ENCODE measurements at regions not wholly inside any gene's neighbourhood (a gene's known extent, or its start where the extent isn't known, plus 50 kb on each side); places are given as distances from the start of the nearest gene placed in this dataset.
A peak's percentile ranks its signal among the peaks of the same experiment; 100 is the strongest.
"Not testable (repeated sequence)": the region's sequence is repeated elsewhere in the genome, so short reads cannot be mapped to it uniquely, and the experiment has no call there.

- no peak for DNase-seq
Measured at GRCh38 chrX:65331371-65331770, 203.2 kb downstream of the LAS1L start.

- DNase-seq, result no peak
Measured at GRCh38 chrX:65300104-65300809, 234.3 kb downstream of the LAS1L start.

GRCh38 chrX:65282905-65283304 is 251.7 kb downstream of the LAS1L start:
- not testable (repeated sequence) for DNase-seq

- DNase-seq, result no peak
Measured at GRCh38 chrX:65273152-65273551, 261.4 kb downstream of the LAS1L start.

- DNase-seq, result no peak
Measured at GRCh38 chrX:65266482-65266881, 268.1 kb downstream of the LAS1L start.

- no peak for DNase-seq
Measured at GRCh38 chrX:65253817-65254216, 277.6 kb upstream of the ZC4H2 start.

- no peak for DNase-seq
Measured at GRCh38 chrX:65241059-65241721, 264.9 kb upstream of the ZC4H2 start.

GRCh38 chrX:65203545-65203944 is 227.3 kb upstream of the ZC4H2 start:
- DNase-seq, result no peak

- DNase-seq, result no peak
Measured at GRCh38 chrX:65196758-65197360, 220.6 kb upstream of the ZC4H2 start.

GRCh38 chrX:65195621-65196020 is 219.4 kb upstream of the ZC4H2 start:
- no peak for DNase-seq

- no peak for DNase-seq
Measured at GRCh38 chrX:65194547-65194946, 218.3 kb upstream of the ZC4H2 start.

- DNase-seq, result not testable (repeated sequence)
Measured at GRCh38 chrX:65163325-65163724, 187.1 kb upstream of the ZC4H2 start.

- no peak for DNase-seq
Measured at GRCh38 chrX:65148232-65148631, 172.0 kb upstream of the ZC4H2 start.

- no peak for DNase-seq
Measured at GRCh38 chrX:65136424-65136823, 160.2 kb upstream of the ZC4H2 start.

- no peak for DNase-seq
Measured at GRCh38 chrX:65127842-65128241, 151.6 kb upstream of the ZC4H2 start.

- no peak for DNase-seq
Measured at GRCh38 chrX:65098851-65099250, 122.6 kb upstream of the ZC4H2 start.

GRCh38 chrX:65093658-65094057 is 117.4 kb upstream of the ZC4H2 start:
- no peak for DNase-seq

GRCh38 chrX:65073233-65073632 is 97.0 kb upstream of the ZC4H2 start:
- DNase-seq, result no peak

GRCh38 chrX:65072590-65072989 is 96.3 kb upstream of the ZC4H2 start:
- no peak for DNase-seq

GRCh38 chrX:65058626-65059025 is 82.4 kb upstream of the ZC4H2 start:
- not testable (repeated sequence) for DNase-seq

- no peak for DNase-seq
Measured at GRCh38 chrX:65045001-65045400, 68.8 kb upstream of the ZC4H2 start.

GRCh38 chrX:65035446-65035770 is 59.2 kb upstream of the ZC4H2 start:
- no peak for DNase-seq

GRCh38 chrX:65034668-65035445 is 58.6 kb upstream of the ZC4H2 start, which contains the start of gene ZC3H12B:
TSS of gene ZC3H12B (plus strand) at chrX:65034826.
- peak; percentile 81 for DNase-seq

GRCh38 chrX:65034292-65034667 is 58.0 kb upstream of the ZC4H2 start:
- no peak for DNase-seq
